Naive B cell (primary cell): ENCODE measurements at regions not wholly inside any gene's neighbourhood (a gene's known extent, or its start where the extent isn't known, plus 50 kb on each side); places are given as distances from the start of the nearest gene placed in this dataset.
A peak's percentile ranks its signal among the peaks of the same experiment; 100 is the strongest.

Source experiments
- ATAC-seq, 2 donors: fragments of 150-1000 bp; cut with Tn5 transposase; 2 replicates each; pipeline ENCODE4 v1.10.0; 2021; ENCODE audit warnings: low read depth in 2 of 2, mild to moderate bottlenecking in 2 of 2, moderate library complexity in 2 of 2
- DNase-seq: peaks from one replicate; pipeline ENCODE4 v3.0.0; 2022
- H3K27ac Mint-ChIP-seq, 6 donors: one replicate each; pipeline ENCODE4 v1.8.0; 2020 to 2022; ENCODE audit warnings: mild to moderate bottlenecking in 6 of 6, mixed read lengths in 6 of 6, moderate library complexity in 5 of 6, inconsistent platforms in 2 of 6
- H3K27me3 Mint-ChIP-seq, 3 donors: one replicate each; pipeline ENCODE4 v1.8.0; 2021 to 2022; ENCODE audit warnings: mixed read lengths in 3 of 3, mild to moderate bottlenecking in 1 of 3
- H3K36me3 Mint-ChIP-seq, 2 donors: one replicate each; pipeline ENCODE4 v1.8.0; 2020 to 2022; ENCODE audit warnings: mixed read lengths in 2 of 2, inconsistent platforms in 1 of 2, mild to moderate bottlenecking in 1 of 2
- H3K4me1 Mint-ChIP-seq, 3 donors: one replicate each; pipeline ENCODE4 v1.8.0; 2020 to 2022; ENCODE audit warnings: mixed read lengths in 3 of 3, inconsistent platforms in 1 of 3, mild to moderate bottlenecking in 1 of 3, moderate library complexity in 1 of 3
- H3K4me3 Mint-ChIP-seq, 8 donors: one replicate each; pipeline ENCODE4 v1.8.0; 2020 to 2022; ENCODE audit warnings: mild to moderate bottlenecking in 8 of 8, mixed read lengths in 8 of 8, moderate library complexity in 8 of 8, inconsistent platforms in 2 of 8
- H3K9me3 Mint-ChIP-seq, 7 donors: one replicate each; pipeline ENCODE4 v1.8.0; 2020 to 2022; ENCODE audit warnings: mixed read lengths in 7 of 7, mild to moderate bottlenecking in 5 of 7, inconsistent platforms in 2 of 7, moderate library complexity in 1 of 7

- Mint-ChIP-seq H3K9me3 (peaks cover 0 to 21% (median 5%) of the 10 kb centered on the region in 7 donors), H3K4me1 (no peaks in the 10 kb centered on the region), H3K4me3 (no peak overlapping the region), H3K27ac (no peak overlapping the region), H3K27me3 (no peaks in the 10 kb centered on the region), H3K36me3 (no peaks in the 10 kb centered on the region)
- no peak for DNase-seq
- ATAC-seq = no peak
These were observed 863.5 kb upstream of the CDH8 start for GRCh38 chr16:62899737-62900136.

- DNase-seq (no peak), ATAC-seq (no peak)
- Mint-ChIP-seq H3K36me3 (no peaks in the 10 kb centered on the region), H3K27me3 (no peaks in the 10 kb centered on the region), H3K9me3 (peaks cover 5 to 18% (median 9%) of the 10 kb centered on the region in 7 donors), H3K27ac (no peak overlapping the region), H3K4me1 (no peaks in the 10 kb centered on the region), H3K4me3 (no peak overlapping the region)
These were observed 852.9 kb upstream of the CDH8 start for GRCh38 chr16:62889097-62889496.

DNA sequence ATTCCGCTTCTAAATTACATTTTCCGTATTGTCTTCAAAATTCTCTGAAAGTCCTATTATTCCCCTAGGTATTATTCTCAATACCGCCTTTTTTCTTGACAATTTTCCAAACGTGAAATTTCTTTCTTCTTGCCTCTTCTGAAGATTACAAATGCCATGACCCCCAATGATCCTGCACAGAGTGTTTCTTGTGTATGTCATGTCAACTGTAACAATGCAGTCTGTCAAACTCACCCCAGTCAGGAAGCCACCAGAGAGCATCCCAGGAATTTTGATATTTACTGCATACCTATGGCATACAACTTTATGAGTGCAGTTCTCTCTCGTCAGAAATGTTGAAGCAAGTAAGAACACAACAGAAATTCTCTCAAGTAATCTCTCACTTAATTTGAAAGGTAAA lies 847.3 kb upstream of the CDH8 start:
- H3K4me3 Mint-ChIP-seq = no peak overlapping the region
- H3K9me3 Mint-ChIP-seq = peaks cover 0 to 17% (median 11%) of the 10 kb centered on the region in 7 donors
- H3K27ac Mint-ChIP-seq = no peak overlapping the region
- DNase-seq = no peak
- no peak for ATAC-seq
- H3K36me3 Mint-ChIP-seq = no peaks in the 10 kb centered on the region
- no peaks in the 10 kb centered on the region for H3K27me3 Mint-ChIP-seq
- H3K4me1 Mint-ChIP-seq = no peaks in the 10 kb centered on the region

- Mint-ChIP-seq H3K27ac (no peak overlapping the region), H3K4me3 (no peak overlapping the region), H3K9me3 (peaks cover 0 to 15% (median 11%) of the 10 kb centered on the region in 7 donors), H3K36me3 (no peaks in the 10 kb centered on the region), H3K4me1 (no peaks in the 10 kb centered on the region), H3K27me3 (no peaks in the 10 kb centered on the region)
- no peak for DNase-seq
- ATAC-seq = no peak
These were observed 846.4 kb upstream of the CDH8 start for GRCh38 chr16:62882552-62883221.

DNA sequence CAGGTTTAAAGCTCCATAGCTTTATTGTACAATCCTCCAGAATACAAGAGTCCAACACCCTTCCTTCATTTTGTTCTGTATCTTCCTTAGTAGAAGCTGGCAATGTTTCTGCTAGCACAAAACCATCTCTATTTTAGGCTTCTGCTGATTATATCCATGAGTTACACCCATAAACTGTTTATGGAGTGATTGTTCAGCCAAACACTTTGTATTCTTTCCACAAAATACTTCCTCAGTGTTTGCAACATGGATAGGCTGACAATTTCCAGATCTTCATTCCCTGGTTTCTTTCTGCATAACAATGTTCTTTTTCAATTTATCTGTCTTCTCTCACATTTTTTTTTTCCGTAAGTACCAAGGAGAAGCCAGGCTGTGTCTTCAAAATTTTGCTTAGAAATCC lies 839.9 kb upstream of the CDH8 start:
- Mint-ChIP-seq H3K27me3 (no peaks in the 10 kb centered on the region), H3K9me3 (peaks cover 0 to 15% (median 7%) of the 10 kb centered on the region in 7 donors), H3K4me1 (no peaks in the 10 kb centered on the region), H3K4me3 (no peak overlapping the region), H3K36me3 (no peaks in the 10 kb centered on the region), H3K27ac (peak overlapping the region in 1 of 6 donors; percentile 63)
- DNase-seq (no peak), ATAC-seq (no peak)

DNA sequence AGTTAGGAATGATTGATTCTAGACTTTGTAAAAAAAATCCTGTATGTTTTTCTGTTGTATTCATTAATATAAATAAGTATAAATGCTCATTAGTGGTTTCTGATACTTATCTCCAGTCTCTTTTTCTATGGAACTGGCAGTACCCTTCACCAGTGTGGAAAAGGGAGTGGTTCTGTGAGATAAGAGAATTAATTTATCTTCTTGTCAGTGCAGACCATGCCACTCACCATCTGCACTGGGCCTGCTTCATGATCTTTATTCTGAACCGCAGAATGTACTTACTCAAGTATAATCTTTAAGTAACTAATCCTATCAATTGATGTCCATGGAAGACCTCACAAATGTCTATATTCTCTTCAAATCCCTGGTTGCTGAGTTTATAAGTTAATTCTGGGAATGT lies 836.1 kb upstream of the CDH8 start:
- H3K27ac Mint-ChIP-seq = no peak overlapping the region
- DNase-seq (no peak), ATAC-seq (no peak)
- H3K9me3 Mint-ChIP-seq = peaks cover 0 to 9% (median 1%) of the 10 kb centered on the region in 7 donors
- H3K4me3 Mint-ChIP-seq = no peak overlapping the region
- H3K4me1 Mint-ChIP-seq = no peaks in the 10 kb centered on the region
- H3K36me3 Mint-ChIP-seq = no peaks in the 10 kb centered on the region
- no peaks in the 10 kb centered on the region for H3K27me3 Mint-ChIP-seq

- Mint-ChIP-seq H3K4me1 (no peaks in the 10 kb centered on the region), H3K4me3 (no peak overlapping the region), H3K27ac (no peak overlapping the region), H3K9me3 (peaks cover 0 to 3% (median 0%) of the 10 kb centered on the region in 7 donors), H3K27me3 (no peaks in the 10 kb centered on the region), H3K36me3 (no peaks in the 10 kb centered on the region)
- no peak for ATAC-seq
- no peak for DNase-seq
These were observed 834.3 kb upstream of the CDH8 start for GRCh38 chr16:62870554-62870953.

DNA sequence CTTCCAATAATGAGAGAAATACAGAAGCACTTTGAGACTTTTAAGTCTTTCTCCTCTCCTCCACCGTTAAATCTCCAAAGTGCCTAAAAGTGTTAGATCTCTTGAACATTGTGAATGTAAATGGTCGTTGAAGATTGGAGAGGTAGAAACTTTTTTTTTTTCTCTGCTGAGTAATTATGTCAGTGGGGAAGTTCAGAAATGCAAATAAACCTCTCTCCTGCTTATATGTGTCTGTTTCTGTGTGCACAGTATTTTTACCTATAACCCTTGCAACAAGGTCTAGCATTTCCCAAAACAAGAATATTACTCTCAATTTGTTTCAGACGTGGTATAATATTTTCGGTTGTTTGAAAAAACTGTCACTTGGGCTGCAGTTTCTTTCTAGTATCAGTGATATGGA lies 833.6 kb upstream of the CDH8 start:
- Mint-ChIP-seq H3K4me1 (no peaks in the 10 kb centered on the region), H3K27ac (no peak overlapping the region), H3K4me3 (no peak overlapping the region), H3K9me3 (peaks cover 0 to 3% (median 0%) of the 10 kb centered on the region in 7 donors), H3K36me3 (no peaks in the 10 kb centered on the region), H3K27me3 (no peaks in the 10 kb centered on the region)
- DNase-seq (no peak), ATAC-seq (no peak)

GRCh38 chr16:62863139-62863538 lies 826.9 kb upstream of the CDH8 start:
- Mint-ChIP-seq H3K4me1 (no peaks in the 10 kb centered on the region), H3K27me3 (no peaks in the 10 kb centered on the region), H3K4me3 (no peak overlapping the region), H3K27ac (no peak overlapping the region), H3K36me3 (no peaks in the 10 kb centered on the region), H3K9me3 (peaks cover 0 to 5% (median 2%) of the 10 kb centered on the region in 7 donors)
- DNase-seq (no peak), ATAC-seq (no peak)

DNA sequence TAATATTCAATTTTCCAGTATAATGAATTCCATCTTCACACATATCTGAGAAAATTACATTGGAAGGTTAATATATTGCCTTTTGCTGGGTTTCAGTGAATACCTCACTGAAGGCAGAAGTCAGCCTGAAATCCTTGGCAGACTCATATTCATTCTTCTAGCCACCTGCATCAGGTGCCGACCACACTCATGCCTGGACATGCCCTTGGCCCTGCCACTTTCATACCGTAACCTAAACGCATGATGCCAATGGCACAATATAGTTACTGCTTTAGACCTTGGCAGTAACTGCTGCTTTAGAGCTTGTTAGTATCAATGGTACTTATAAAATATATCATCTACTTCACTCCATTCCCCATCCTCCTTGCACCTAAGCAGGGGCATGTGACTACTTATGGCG lies 817.6 kb upstream of the CDH8 start:
- Mint-ChIP-seq H3K27me3 (no peaks in the 10 kb centered on the region), H3K9me3 (peaks cover 0 to 8% (median 3%) of the 10 kb centered on the region in 7 donors), H3K4me1 (no peaks in the 10 kb centered on the region), H3K27ac (no peak overlapping the region), H3K36me3 (no peaks in the 10 kb centered on the region), H3K4me3 (no peak overlapping the region)
- DNase-seq (no peak), ATAC-seq (no peak)

GRCh38 chr16:62846399-62847057 lies 810.3 kb upstream of the CDH8 start:
- DNase-seq (no peak), ATAC-seq (no peak)
- H3K4me3 Mint-ChIP-seq = no peak overlapping the region
- no peaks in the 10 kb centered on the region for H3K4me1 Mint-ChIP-seq
- no peak overlapping the region for H3K27ac Mint-ChIP-seq
- H3K27me3 Mint-ChIP-seq = no peaks in the 10 kb centered on the region
- H3K36me3 Mint-ChIP-seq = no peaks in the 10 kb centered on the region
- peaks cover 0 to 9% (median 5%) of the 10 kb centered on the region in 7 donors for H3K9me3 Mint-ChIP-seq

GRCh38 chr16:62832214-62832613 lies 796.0 kb upstream of the CDH8 start:
- Mint-ChIP-seq H3K9me3 (peaks cover 0 to 13% (median 0%) of the 10 kb centered on the region in 7 donors), H3K36me3 (no peaks in the 10 kb centered on the region), H3K27me3 (no peaks in the 10 kb centered on the region), H3K27ac (no peak overlapping the region), H3K4me1 (no peaks in the 10 kb centered on the region), H3K4me3 (no peak overlapping the region)
- ATAC-seq (no peak), DNase-seq (no peak)

- DNase-seq (no peak), ATAC-seq (no peak)
- Mint-ChIP-seq H3K27ac (no peak overlapping the region), H3K4me1 (no peaks in the 10 kb centered on the region), H3K27me3 (no peaks in the 10 kb centered on the region), H3K4me3 (no peak overlapping the region), H3K9me3 (peaks cover 0 to 13% (median 0%) of the 10 kb centered on the region in 7 donors), H3K36me3 (no peaks in the 10 kb centered on the region)
These were observed 795.1 kb upstream of the CDH8 start for GRCh38 chr16:62831235-62831850.

- no peaks in the 10 kb centered on the region for H3K4me1 Mint-ChIP-seq
- H3K36me3 Mint-ChIP-seq = no peaks in the 10 kb centered on the region
- H3K9me3 Mint-ChIP-seq = peaks cover 0 to 10% (median 2%) of the 10 kb centered on the region in 7 donors
These were observed 793.4 kb upstream of the CDH8 start for GRCh38 chr16:62829607-62830006.

More at GRCh38 chr16:62829607-62830006, 793.4 kb upstream of the CDH8 start:
- no peaks in the 10 kb centered on the region for H3K27me3 Mint-ChIP-seq
- no peak overlapping the region for H3K4me3 Mint-ChIP-seq
- H3K27ac Mint-ChIP-seq = no peak overlapping the region
- DNase-seq (no peak), ATAC-seq (no peak)
